IMR-90 (cell line): ENCODE measurements at regions not wholly inside any gene's neighbourhood (a gene's known extent, or its start where the extent isn't known, plus 50 kb on each side); places are given as distances from the start of the nearest gene placed in this dataset.

ENCODE experiments used
- ATAC-seq: fragments of 200-7000 bp; cut with Tn5 transposase; 2 replicates; pipeline ENCODE4 v1.9.1; 2020; ENCODE audit warnings: low read depth, mild to moderate bottlenecking, moderate library complexity
- BruUV-seq: library from RNA; stranded (reverse); fragments of 400-500 nt; replicated peaks from 2 replicates; lab custom pipeline; 2021; lab: Mats Ljungman, UMichigan
- CTCF ChIA-PET: fragments of 300-600 bp; formaldehyde crosslinking; extraction: SDS; loops from one replicate; lab custom pipeline; 2021; ENCODE audit warnings: antibody characterized with exemption; lab: Yijun Ruan, JAX
- POLR2A ChIA-PET: fragments of 300-600 bp; sonication (Branson Sonifier 250); formaldehyde crosslinking; loops from one replicate; lab custom pipeline; 2022; ENCODE audit warnings: antibody characterized with exemption; ENCODE audit not compliant: unreplicated experiment; lab: Charles Lee
- DNase-seq: peaks from one replicate; pipeline ENCODE4 v3.0.0; 2013
- H2AFZ ChIP-seq: replicated peaks from 2 replicates; pipeline ENCODE3; 2013; ENCODE audit warnings: low read length, mild to moderate bottlenecking; ENCODE audit not compliant: poor library complexity
- H2AK5ac ChIP-seq: 2 replicates; pipeline ENCODE4 v1.6.1; 2013; ENCODE audit warnings: low read depth, low read length, inconsistent platforms
- H2AK9ac ChIP-seq: replicated peaks from 2 replicates; pipeline ENCODE3; 2013; ENCODE audit warnings: mild to moderate bottlenecking, low read depth, low read length, moderate library complexity; ENCODE audit not compliant: poor library complexity
- H2BK120ac ChIP-seq: 2 replicates; pipeline ENCODE4 v1.6.1; 2013; ENCODE audit warnings: low read depth, low read length, inconsistent platforms
- H2BK15ac ChIP-seq: 3 replicates; pipeline ENCODE4 v1.6.1; 2013; ENCODE audit warnings: low read depth, low read length, inconsistent platforms
- H2BK20ac ChIP-seq: 2 replicates; pipeline ENCODE4 v1.6.1; 2013; ENCODE audit warnings: low read depth, mild to moderate bottlenecking, inconsistent platforms, low read length, moderate library complexity
- H2BK5ac ChIP-seq: 2 replicates; pipeline ENCODE4 v1.6.1; 2013; ENCODE audit warnings: mild to moderate bottlenecking, low read depth, low read length, inconsistent platforms; ENCODE audit not compliant: poor library complexity, severe bottlenecking
- H3K14ac ChIP-seq: replicated peaks from 2 replicates; pipeline ENCODE4 v1.6.1; 2013; ENCODE audit warnings: low read depth, low read length, inconsistent platforms
- H3K18ac ChIP-seq: 2 replicates; pipeline ENCODE4 v1.6.1; 2013; ENCODE audit warnings: low read depth, low read length, control low read depth
- H3K23ac ChIP-seq: 2 replicates; pipeline ENCODE4 v1.6.1; 2013; ENCODE audit warnings: low read depth, low read length, inconsistent platforms
- H3K27ac ChIP-seq: 2 replicates; pipeline ENCODE4 v1.5.1; 2013; ENCODE audit warnings: mild to moderate bottlenecking, control low read depth, low read length; ENCODE audit not compliant: insufficient read depth
- H3K27me3 ChIP-seq: 2 replicates; pipeline ENCODE4 v1.6.1; 2013; ENCODE audit warnings: low read length; ENCODE audit not compliant: control insufficient read depth, insufficient read depth
- H3K36me3 ChIP-seq: 2 replicates; pipeline ENCODE4 v1.6.1; 2013; ENCODE audit warnings: low read length, mixed read lengths; ENCODE audit not compliant: control insufficient read depth, insufficient read depth
- H3K4ac ChIP-seq: 2 replicates; pipeline ENCODE4 v1.6.1; 2013; ENCODE audit warnings: low read depth, low read length, inconsistent platforms
- H3K4me1 ChIP-seq: 2 replicates; pipeline ENCODE4 v1.6.1; 2013; ENCODE audit warnings: low read length, mixed read lengths; ENCODE audit not compliant: control insufficient read depth, insufficient read depth
- H3K4me2 ChIP-seq: 2 replicates; pipeline ENCODE4 v1.6.1; 2013; ENCODE audit warnings: low read depth, mild to moderate bottlenecking, control low read depth, low read length, moderate library complexity
- H3K4me3 ChIP-seq: 2 replicates; pipeline ENCODE4 v1.5.1; 2013; ENCODE audit warnings: low read depth, mild to moderate bottlenecking, control low read depth, low read length, moderate library complexity; ENCODE audit not compliant: insufficient read depth
- H3K56ac ChIP-seq: 2 replicates; pipeline ENCODE4 v1.6.1; 2013; ENCODE audit warnings: low read length, inconsistent platforms; ENCODE audit not compliant: insufficient read depth; ENCODE audit errors: extremely low read depth
- H3K79me1 ChIP-seq, 2 experiments: 2 replicates each; pipeline ENCODE4 v1.6.1; 2013; ENCODE audit warnings: low read length in 2 of 2, inconsistent platforms in 1 of 2, low read depth in 1 of 2
- H3K9ac ChIP-seq: 2 replicates; pipeline ENCODE4 v1.6.1; 2013; ENCODE audit warnings: low read depth, low read length, control low read depth
- H3K9me1 ChIP-seq: 2 replicates; pipeline ENCODE4 v1.6.1; 2013; ENCODE audit warnings: low read length, inconsistent platforms; ENCODE audit not compliant: insufficient read depth
- H3K9me3 ChIP-seq: 2 replicates; pipeline ENCODE4 v1.6.1; 2013; ENCODE audit warnings: low read length; ENCODE audit not compliant: control insufficient read depth, insufficient read depth
- H4K20me1 ChIP-seq: 2 replicates; pipeline ENCODE4 v1.6.1; 2013; ENCODE audit warnings: low read length, inconsistent platforms; ENCODE audit not compliant: insufficient read depth
- H4K5ac ChIP-seq: 2 replicates; pipeline ENCODE4 v1.6.1; 2013; ENCODE audit warnings: mild to moderate bottlenecking, low read depth, low read length, control low read depth
- H4K8ac ChIP-seq, 2 experiments: 2 replicates each; pipeline ENCODE4 v1.6.1; 2013; ENCODE audit warnings: low read depth in 2 of 2, low read length in 2 of 2, control low read depth in 1 of 2, inconsistent platforms in 1 of 2
- H4K91ac ChIP-seq: 2 replicates; pipeline ENCODE4 v1.6.1; 2013; ENCODE audit warnings: low read depth, low read length, inconsistent platforms; ENCODE audit not compliant: insufficient read depth
- BHLHE40 ChIP-seq: fragments of 150-350 bp; IDR thresholded peaks from 2 replicates; pipeline ENCODE4 v1.6.1; 2016; ENCODE audit warnings: mild to moderate bottlenecking, low read depth, low read length
- CHD1 ChIP-seq: IDR thresholded peaks from 2 replicates; pipeline ENCODE4 v1.6.1; 2012; ENCODE audit warnings: low read depth, low read length, improper control_type of control experiment
- FOS ChIP-seq: fragments of 150-350 bp; IDR thresholded peaks from 2 replicates; pipeline ENCODE4 v1.6.1; 2016; ENCODE audit warnings: low read depth, low read length
- MAFK ChIP-seq: IDR thresholded peaks from 2 replicates; pipeline ENCODE4 v1.6.1; 2012; ENCODE audit warnings: low read depth, low read length, improper control_type of control experiment
- MXI1 ChIP-seq: IDR thresholded peaks from 2 replicates; pipeline ENCODE4 v1.6.1; 2012; ENCODE audit warnings: low read depth, mild to moderate bottlenecking, low read length, moderate library complexity, borderline replicate concordance
- SMC3 ChIP-seq: fragments of 150-350 bp; IDR thresholded peaks from 2 replicates; pipeline ENCODE4 v1.6.1; 2016; ENCODE audit warnings: low read depth, mild to moderate bottlenecking, antibody characterized with exemption, low read length, moderate library complexity
- WGBS, 2 experiments: methylation state at CpG; one replicate each; pipeline versions ENCODE4 v1.1.5 to v1.1.7; 2013; ENCODE audit warnings: missing lambda C conversion rate in 2 of 2; ENCODE audit not compliant: insufficient read length in 1 of 2; ENCODE audit errors: extremely low coverage in 2 of 2; 5-methylcytosine and 5-hydroxymethylcytosine counted together
- dilution Hi-C: fragments of 300-500 bp; cut with HindIII; formaldehyde crosslinking; loops from one replicate; pipeline ENCODE4 v1.14.3; 2018; ENCODE audit warnings: low sequenced_read_pairs; ENCODE audit not compliant: unreplicated experiment
- in situ Hi-C: fragments of 300-500 bp; cut with MboI; formaldehyde crosslinking; loops from 3 replicates; pipeline ENCODE4 v1.14.3; 2019; ENCODE audit warnings: low sequenced_read_pairs, inconsistent platforms, mixed read lengths
- intact Hi-C: fragments of 100-400 bp; cut with micrococcal nuclease; formaldehyde crosslinking; loops from 2 replicates; pipeline ENCODE4 v1.10.0; 2022
- TF ChIP-seq, protein P1 (sequence below): fragments of 150-350 bp; IDR thresholded peaks from 2 replicates; pipeline ENCODE4 v1.6.1; 2017; ENCODE audit warnings: mild to moderate bottlenecking, antibody characterized with exemption, low read length, low read depth

DNA sequence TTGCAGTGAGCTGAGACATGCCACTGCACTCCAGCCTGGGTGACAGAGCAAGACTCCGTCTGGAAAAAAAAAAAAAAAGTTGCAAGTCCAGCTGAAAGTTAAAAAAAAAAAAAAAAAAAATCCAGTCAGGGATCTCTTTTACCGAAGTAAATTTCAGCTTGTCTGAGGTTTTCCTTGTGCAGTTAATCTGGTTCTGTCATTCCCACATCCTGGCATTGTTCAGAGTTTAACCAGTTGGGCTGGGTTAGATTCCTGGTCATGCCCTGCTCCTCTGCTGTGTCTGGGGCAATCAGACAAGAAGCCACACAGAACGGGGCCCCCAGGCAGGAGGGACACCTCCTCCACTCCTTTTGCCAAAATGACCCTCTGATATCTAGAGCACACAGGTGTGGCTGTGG lies 84.1 kb upstream of the KLHL25 start:
- H3K27me3 ChIP-seq: no peaks in the 10 kb centered on the region
- in situ Hi-C loops (no loop called here), dilution Hi-C loops (no loop called here), intact Hi-C loops (no loop called here)
- H3K56ac ChIP-seq: no peak overlapping the region
- POLR2A ChIA-PET: no interaction called here
- H3K4ac ChIP-seq: no peak overlapping the region
- BruUV-seq: no TSS peak
- no peak overlapping the region for H4K8ac ChIP-seq
- H3K36me3 ChIP-seq: no peaks in the 10 kb centered on the region
- H2AK9ac ChIP-seq: no peak overlapping the region
- no peak overlapping the region for H3K18ac ChIP-seq
- H4K5ac ChIP-seq: no peak overlapping the region
- ATAC-seq (no peak), DNase-seq (no peak)
- H4K91ac ChIP-seq: no peak overlapping the region
- no peak overlapping the region for H3K9ac ChIP-seq
- H2BK120ac ChIP-seq: no peak overlapping the region
- no peak overlapping the region for H3K23ac ChIP-seq
- no peak overlapping the region for H3K4me2 ChIP-seq
- TF ChIP-seq CHD1 (no peak), MAFK (no peak), MXI1 (no peak), BHLHE40 (no peak), FOS (no peak), SMC3 (no peak)
- TF ChIP-seq, protein P1, sequence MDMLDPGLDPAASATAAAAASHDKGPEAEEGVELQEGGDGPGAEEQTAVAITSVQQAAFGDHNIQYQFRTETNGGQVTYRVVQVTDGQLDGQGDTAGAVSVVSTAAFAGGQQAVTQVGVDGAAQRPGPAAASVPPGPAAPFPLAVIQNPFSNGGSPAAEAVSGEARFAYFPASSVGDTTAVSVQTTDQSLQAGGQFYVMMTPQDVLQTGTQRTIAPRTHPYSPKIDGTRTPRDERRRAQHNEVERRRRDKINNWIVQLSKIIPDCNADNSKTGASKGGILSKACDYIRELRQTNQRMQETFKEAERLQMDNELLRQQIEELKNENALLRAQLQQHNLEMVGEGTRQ: no peak
- no peak overlapping the region for H3K27ac ChIP-seq
- no peaks in the 10 kb centered on the region for H4K20me1 ChIP-seq
- 40% methylated on average over 1 of the region's 3 CpGs; no CpG with 5 or more reads in 1 of the 2 experiments for WGBS, 2 experiments
- no peaks in the 10 kb centered on the region for H3K9me1 ChIP-seq
- H2AFZ ChIP-seq: no peak overlapping the region
- no peaks in the 10 kb centered on the region for H3K79me1 ChIP-seq
- H2BK15ac ChIP-seq: no peak overlapping the region
- H3K4me3 ChIP-seq: no peak overlapping the region
- H2AK5ac ChIP-seq: no peak overlapping the region
- CTCF ChIA-PET: interaction anchor here (0.6 to 0.7 kb wide), 2 partner anchors 8 to 1730 kb away, joined by 3 to 4 read pairs; no protein-coding TSS in a partner anchor
- no peaks in the 10 kb centered on the region for H3K9me3 ChIP-seq
- H3K4me1 ChIP-seq: no peaks in the 10 kb centered on the region
- H3K14ac ChIP-seq: no peak overlapping the region
- no peak overlapping the region for H2BK5ac ChIP-seq
- no peak overlapping the region for H2BK20ac ChIP-seq
